ENCODE measurements at regions not wholly inside any gene's neighbourhood (a gene's known extent, or its start where the extent isn't known, plus 50 kb on each side); places are given as distances from the start of the nearest gene placed in this dataset.

- TF ChIP-seq, protein P1, sequence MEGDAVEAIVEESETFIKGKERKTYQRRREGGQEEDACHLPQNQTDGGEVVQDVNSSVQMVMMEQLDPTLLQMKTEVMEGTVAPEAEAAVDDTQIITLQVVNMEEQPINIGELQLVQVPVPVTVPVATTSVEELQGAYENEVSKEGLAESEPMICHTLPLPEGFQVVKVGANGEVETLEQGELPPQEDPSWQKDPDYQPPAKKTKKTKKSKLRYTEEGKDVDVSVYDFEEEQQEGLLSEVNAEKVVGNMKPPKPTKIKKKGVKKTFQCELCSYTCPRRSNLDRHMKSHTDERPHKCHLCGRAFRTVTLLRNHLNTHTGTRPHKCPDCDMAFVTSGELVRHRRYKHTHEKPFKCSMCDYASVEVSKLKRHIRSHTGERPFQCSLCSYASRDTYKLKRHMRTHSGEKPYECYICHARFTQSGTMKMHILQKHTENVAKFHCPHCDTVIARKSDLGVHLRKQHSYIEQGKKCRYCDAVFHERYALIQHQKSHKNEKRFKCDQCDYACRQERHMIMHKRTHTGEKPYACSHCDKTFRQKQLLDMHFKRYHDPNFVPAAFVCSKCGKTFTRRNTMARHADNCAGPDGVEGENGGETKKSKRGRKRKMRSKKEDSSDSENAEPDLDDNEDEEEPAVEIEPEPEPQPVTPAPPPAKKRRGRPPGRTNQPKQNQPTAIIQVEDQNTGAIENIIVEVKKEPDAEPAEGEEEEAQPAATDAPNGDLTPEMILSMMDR (IDR thresholded peaks at IDR 0.05; ENCODE audit: poor library complexity), result no peak
- TF ChIP-seq EZH2 (IDR thresholded peaks at IDR 0.05; ENCODE audit: borderline replicate concordance) (no peak), EZH2phosphoT487 (IDR thresholded peaks at IDR 0.05; ENCODE audit: low read depth, severe bottlenecking, unreplicated experiment) (no peak)
Measured at GRCh38 chr11:11211186-11211585, 141.9 kb downstream of the CSNK2A3 start.

Data from hepatocyte (in vitro differentiated cells).